ENCODE measurements at regions not wholly inside any gene's neighbourhood (a gene's known extent, or its start where the extent isn't known, plus 50 kb on each side); places are given as distances from the start of the nearest gene placed in this dataset.
"Not testable (repeated sequence)": the region's sequence is repeated elsewhere in the genome, so short reads cannot be mapped to it uniquely, and the experiment has no call there.

DNA sequence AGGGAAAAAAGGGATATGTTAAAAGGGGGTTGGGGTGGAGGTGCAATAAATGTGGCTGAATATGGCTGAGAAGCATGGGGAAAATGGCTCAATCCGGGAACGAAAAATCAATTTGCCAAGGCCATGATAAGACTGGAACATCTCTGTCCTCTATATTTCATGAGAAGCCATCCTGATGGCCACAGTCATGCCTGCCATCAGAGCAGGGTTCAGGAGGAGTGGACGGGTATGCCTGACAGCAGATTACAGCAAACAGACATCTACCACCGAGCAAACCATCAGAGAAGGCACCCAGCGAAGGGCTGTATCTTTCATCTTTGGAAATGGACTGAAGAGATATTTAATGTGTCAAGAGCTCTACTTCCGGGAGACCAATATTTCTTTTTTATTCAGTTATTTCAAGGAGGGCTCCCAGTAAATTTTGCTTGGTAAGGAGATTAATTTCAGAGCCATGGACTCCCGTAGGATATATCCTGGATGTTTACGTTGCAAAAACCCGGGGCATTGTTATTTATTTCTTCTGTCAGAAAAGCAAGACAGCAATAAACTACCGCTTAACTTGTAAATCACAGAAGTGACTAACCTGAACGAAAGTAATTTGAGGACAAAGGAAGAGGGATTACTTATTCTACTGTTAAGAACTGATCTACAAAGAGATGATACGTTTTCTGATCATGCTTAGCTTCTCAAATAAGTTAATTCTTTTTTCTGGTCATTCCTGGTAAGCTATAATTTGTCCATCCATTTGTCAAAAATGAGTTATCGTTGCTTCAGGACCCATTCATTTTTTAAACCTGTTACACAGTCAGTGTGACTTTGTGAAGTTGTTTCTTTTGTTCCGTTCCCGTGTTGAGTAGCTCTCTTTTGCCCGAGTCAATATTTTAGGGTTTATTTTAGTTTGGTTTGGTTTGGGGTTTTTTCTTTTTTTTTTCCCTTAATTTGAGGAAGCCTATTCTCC is 80.6 kb upstream of the CHD2 start:
- no peaks in the 10 kb centered on the region for H3K9me3 ChIP-seq
- TF ChIP-seq, protein P1, sequence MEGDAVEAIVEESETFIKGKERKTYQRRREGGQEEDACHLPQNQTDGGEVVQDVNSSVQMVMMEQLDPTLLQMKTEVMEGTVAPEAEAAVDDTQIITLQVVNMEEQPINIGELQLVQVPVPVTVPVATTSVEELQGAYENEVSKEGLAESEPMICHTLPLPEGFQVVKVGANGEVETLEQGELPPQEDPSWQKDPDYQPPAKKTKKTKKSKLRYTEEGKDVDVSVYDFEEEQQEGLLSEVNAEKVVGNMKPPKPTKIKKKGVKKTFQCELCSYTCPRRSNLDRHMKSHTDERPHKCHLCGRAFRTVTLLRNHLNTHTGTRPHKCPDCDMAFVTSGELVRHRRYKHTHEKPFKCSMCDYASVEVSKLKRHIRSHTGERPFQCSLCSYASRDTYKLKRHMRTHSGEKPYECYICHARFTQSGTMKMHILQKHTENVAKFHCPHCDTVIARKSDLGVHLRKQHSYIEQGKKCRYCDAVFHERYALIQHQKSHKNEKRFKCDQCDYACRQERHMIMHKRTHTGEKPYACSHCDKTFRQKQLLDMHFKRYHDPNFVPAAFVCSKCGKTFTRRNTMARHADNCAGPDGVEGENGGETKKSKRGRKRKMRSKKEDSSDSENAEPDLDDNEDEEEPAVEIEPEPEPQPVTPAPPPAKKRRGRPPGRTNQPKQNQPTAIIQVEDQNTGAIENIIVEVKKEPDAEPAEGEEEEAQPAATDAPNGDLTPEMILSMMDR (IDR thresholded peaks at IDR 0.05): no peak
- H3K27ac ChIP-seq: peak overlapping the region; percentile 84
- H3K4me1 ChIP-seq: peaks cover 21% of the 10 kb centered on the region
- DNase-seq (no peak), ATAC-seq (no peak)
- intact Hi-C loops (cut with DNase I): no loop called here
- H3K27me3 ChIP-seq: no peaks in the 10 kb centered on the region
- H3K4me3 ChIP-seq: peak overlapping the region; percentile 47
- H3K36me3 ChIP-seq: no peaks in the 10 kb centered on the region

DNA sequence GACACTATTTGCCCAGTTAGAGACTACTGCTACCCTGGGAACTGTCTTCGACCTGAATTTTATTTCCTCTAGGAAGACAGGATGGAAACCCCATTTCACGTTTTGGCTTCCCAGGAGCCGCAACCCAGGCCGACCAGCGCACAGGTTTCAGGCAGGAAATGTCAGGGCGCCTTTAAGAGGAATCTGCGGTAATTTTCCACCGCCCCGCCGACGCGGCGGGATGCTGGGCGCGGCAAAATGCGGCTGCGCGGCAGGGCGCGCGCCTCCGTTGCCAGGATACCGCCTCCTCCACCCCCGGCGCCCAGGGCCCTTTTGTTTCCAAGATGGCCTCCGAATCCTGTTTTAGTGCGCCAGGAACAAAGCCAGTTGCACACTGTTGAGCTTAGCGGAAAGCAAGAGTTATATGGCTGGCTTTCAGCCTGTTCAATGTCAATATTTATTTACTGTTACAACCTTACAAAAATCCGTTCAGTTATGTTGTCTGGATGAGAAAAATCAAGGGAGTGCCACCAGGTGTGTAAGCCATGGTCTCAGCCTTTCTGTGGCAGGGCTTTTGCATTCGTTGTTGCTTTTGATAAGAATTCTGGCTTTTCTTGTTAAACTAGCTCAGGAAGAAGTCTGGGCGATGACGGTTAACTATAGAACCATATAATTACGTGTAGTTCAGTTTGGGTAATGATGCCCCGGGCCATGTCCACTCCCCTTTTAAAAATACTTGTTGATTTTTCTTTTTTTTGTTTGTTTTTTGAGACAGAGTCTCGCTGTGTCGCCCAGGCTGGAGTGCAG is 79.7 kb upstream of the CHD2 start:
- Histone ChIP-seq H3K36me3 (no peaks in the 10 kb centered on the region), H3K9me3 (no peaks in the 10 kb centered on the region), H3K27me3 (no peaks in the 10 kb centered on the region), H3K4me3 (peak overlapping the region; percentile 47), H3K4me1 (peaks cover 21% of the 10 kb centered on the region), H3K27ac (peak overlapping the region; percentile 84)
- intact Hi-C loops (cut with DNase I): no loop called here
- TF ChIP-seq, protein P1 (IDR thresholded peaks at IDR 0.05): no peak
- peak; percentile 95 for DNase-seq
- ATAC-seq: peak; percentile 97

DNA sequence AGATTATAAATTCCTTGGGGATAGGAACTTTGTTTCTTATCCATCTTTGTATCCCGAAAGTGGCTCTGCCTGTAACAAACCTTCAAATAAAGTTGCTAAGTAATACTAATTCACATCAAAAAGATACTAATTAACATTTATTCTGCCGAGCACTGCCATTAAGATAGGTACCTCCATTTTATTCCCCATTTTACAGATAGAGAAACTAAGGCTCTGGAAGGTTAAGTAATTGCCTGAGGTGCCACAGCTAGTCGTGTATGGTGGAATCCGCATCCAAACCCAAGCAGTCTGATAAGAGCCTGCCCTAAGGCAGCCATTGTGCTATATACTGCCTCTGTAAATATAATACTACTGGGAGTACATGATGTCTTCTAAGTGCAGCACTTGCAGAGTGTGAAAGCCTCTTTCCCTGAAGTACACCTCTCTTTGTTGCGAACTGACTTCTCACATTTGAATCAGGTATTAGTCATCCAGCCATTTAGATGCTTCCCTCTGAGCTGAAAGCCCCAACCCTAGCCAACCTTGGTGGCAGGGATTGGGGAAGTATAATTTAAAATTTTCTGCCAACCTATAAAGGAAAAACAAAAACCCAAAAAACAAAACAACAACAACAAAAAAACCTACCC is 78.5 kb upstream of the CHD2 start:
- H3K4me3 ChIP-seq: no peak overlapping the region
- H3K9me3 ChIP-seq: no peaks in the 10 kb centered on the region
- DNase-seq (no peak), ATAC-seq (peak; percentile 68)
- TF ChIP-seq, protein P1 (IDR thresholded peaks at IDR 0.05): no peak
- H3K27me3 ChIP-seq: no peaks in the 10 kb centered on the region
- peak overlapping the region; percentile 84 for H3K27ac ChIP-seq
- no peaks in the 10 kb centered on the region for H3K36me3 ChIP-seq
- intact Hi-C loops (cut with DNase I): no loop called here
- H3K4me1 ChIP-seq: peaks cover 21% of the 10 kb centered on the region

DNA sequence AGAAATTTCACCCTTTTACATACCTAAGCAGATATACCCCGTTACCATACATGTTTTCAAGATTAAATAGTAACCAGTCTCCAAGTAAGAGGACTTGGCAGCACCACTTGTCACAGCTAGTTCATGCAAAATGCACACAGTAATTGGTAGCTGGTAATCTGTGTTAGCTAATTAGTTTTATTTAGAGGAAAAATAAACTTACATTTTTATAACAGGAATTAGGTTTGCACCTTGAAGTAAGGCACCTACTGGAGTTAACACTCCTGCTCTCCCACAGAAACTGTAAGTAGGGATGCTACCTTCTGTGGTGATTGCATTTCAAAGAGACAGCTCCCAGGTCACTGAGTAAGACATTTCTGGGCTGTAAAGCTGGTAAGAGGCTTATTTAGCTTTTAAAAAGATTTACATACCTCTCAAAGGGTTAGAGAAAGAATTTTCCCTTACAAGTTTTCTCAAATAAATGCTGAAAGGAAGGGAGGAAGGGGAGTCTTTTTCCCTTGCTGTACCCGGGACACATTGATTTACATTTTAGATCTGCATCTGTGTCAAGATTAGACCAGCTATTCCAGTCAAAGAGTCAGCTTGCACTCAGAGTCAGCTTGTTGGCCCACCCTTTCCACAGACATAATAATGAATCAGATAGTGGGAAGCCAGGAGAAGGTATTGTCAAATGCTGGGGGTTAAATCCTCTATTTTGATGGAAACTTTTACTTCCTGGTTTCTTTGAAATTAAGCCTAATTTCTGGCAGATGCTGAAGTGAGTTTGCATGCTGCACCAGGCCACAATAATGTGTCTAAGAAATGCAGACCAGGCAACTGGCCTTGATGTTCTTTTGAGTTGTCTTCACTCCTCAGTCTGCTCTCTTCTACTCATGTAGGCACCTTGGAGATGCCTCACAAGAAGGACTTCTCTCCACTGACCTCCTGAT is 77.6 kb upstream of the CHD2 start:
- intact Hi-C loops (cut with DNase I): no loop called here
- TF ChIP-seq, protein P1 (IDR thresholded peaks at IDR 0.05): no peak
- H3K4me1 ChIP-seq: peaks cover 21% of the 10 kb centered on the region
- no peak overlapping the region for H3K4me3 ChIP-seq
- DNase-seq (no peak), ATAC-seq (no peak)
- H3K36me3 ChIP-seq: no peaks in the 10 kb centered on the region
- H3K9me3 ChIP-seq: no peaks in the 10 kb centered on the region
- H3K27ac ChIP-seq: peak overlapping the region; percentile 84
- H3K27me3 ChIP-seq: no peaks in the 10 kb centered on the region

DNA sequence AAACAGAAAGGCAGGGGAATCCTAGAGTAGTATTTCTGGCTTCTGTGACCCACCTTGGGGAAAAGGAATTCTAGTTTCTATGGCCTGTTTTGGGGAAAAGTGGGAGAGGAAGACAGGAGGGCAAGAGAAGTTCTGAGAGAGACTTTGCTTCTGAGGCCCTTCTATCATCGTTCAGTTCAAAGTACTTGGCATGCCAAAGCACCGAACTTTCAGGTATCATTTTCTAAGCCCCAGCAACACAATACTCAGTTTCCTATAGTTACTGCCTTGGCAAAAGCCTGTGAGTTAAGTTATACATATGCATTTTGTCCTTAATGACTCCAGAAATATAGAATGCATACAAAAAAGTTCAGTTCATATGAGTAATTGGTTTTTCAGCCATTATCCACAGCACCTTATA is 74.1 kb upstream of the CHD2 start:
- peaks cover 17% of the 10 kb centered on the region for H3K4me1 ChIP-seq
- H3K4me3 ChIP-seq: no peak overlapping the region
- ATAC-seq (no peak), DNase-seq (no peak)
- intact Hi-C loops (cut with DNase I): no loop called here
- no peak overlapping the region for H3K27ac ChIP-seq
- no peaks in the 10 kb centered on the region for H3K36me3 ChIP-seq
- TF ChIP-seq, protein P1 (IDR thresholded peaks at IDR 0.05): no peak
- H3K9me3 ChIP-seq: no peaks in the 10 kb centered on the region
- no peaks in the 10 kb centered on the region for H3K27me3 ChIP-seq

DNA sequence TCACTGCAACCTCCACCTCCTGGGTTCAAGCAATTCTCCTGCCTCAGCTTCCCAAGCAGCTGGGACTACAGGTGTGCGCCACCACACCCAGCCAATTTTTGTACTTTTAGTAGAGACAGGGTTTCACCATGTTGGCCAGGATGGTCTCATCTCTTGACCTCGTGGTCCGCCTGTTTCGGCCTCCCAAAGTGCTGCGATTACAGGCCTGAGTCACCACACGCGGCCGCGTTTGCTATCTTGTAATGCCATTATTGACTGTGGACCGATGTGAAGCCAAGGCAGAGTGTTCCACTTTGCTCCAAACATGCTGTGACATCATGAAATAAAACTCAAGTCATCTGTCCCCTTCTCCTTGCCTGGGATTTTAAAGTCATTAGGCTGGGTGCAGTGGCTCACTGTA is 72.1 kb upstream of the CHD2 start:
- intact Hi-C loops (cut with DNase I); H3K36me3 ChIP-seq; H3K27ac ChIP-seq: not testable (repeated sequence)

More for the DNA sequence above, 72.1 kb upstream of the CHD2 start:
- peaks cover 19% of the 10 kb centered on the region for H3K4me1 ChIP-seq
- not testable (repeated sequence) for H3K9me3 ChIP-seq, ATAC-seq, H3K27me3 ChIP-seq, DNase-seq, H3K4me3 ChIP-seq

Data from upper lobe of right lung (tissue), 1 donor.